DND-41 (cell line): ENCODE measurements at regions not wholly inside any gene's neighbourhood (a gene's known extent, or its start where the extent isn't known, plus 50 kb on each side); places are given as distances from the start of the nearest gene placed in this dataset.

Experiments
- EZH2 ChIP-seq: IDR thresholded peaks from 3 replicates; pipeline ENCODE4 v1.6.1; 2012; ENCODE audit warnings: borderline replicate concordance, low read depth, mild to moderate bottlenecking, moderate library complexity, low read length, inconsistent platforms; ENCODE audit not compliant: severe bottlenecking
- TF ChIP-seq, protein P1 (sequence below): IDR thresholded peaks from 2 replicates; pipeline ENCODE4 v1.5.1; 2012; ENCODE audit warnings: borderline replicate concordance, low read length, moderate library complexity, mild to moderate bottlenecking; ENCODE audit not compliant: poor library complexity, severe bottlenecking; ENCODE audit errors: extremely low read depth

DNA sequence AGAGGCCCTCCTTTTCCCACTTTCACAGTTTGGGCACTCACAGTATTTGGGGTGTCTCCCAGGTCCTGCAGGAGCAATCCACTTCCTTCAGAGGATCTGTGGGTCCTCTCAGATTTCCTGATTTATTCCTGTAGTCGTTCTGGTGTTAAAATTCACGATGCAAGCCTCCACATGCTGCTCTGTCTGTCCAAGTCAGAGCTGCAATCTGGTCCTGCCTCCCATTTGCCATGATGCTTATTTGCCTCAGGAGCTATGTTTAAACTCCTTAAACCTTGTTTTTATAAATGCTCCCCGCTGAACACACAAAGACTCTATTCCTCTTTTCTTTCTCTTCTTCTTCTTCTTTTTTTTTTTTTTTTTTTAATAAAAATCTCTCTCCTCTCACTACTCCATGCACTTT, 558.7 kb upstream of the NECTIN3 start:
- TF ChIP-seq, protein P1, sequence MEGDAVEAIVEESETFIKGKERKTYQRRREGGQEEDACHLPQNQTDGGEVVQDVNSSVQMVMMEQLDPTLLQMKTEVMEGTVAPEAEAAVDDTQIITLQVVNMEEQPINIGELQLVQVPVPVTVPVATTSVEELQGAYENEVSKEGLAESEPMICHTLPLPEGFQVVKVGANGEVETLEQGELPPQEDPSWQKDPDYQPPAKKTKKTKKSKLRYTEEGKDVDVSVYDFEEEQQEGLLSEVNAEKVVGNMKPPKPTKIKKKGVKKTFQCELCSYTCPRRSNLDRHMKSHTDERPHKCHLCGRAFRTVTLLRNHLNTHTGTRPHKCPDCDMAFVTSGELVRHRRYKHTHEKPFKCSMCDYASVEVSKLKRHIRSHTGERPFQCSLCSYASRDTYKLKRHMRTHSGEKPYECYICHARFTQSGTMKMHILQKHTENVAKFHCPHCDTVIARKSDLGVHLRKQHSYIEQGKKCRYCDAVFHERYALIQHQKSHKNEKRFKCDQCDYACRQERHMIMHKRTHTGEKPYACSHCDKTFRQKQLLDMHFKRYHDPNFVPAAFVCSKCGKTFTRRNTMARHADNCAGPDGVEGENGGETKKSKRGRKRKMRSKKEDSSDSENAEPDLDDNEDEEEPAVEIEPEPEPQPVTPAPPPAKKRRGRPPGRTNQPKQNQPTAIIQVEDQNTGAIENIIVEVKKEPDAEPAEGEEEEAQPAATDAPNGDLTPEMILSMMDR: no peak
- TF ChIP-seq EZH2: no peak
